Activated CD8-positive, alpha-beta T cell treated with anti-CD3 and anti-CD28 coated beads, Interleukin-2, amount 10 ng/mL, durations not matched to agents 7 days and 5 days (primary cell): ENCODE measurements at regions not wholly inside any gene's neighbourhood (a gene's known extent, or its start where the extent isn't known, plus 50 kb on each side); places are given as distances from the start of the nearest gene placed in this dataset.

ENCODE experiments used
- ATAC-seq: fragments of 150-1000 bp; cut with Tn5 transposase; one replicate; pipeline ENCODE4 v1.10.0; 2021; ENCODE audit warnings: moderate library complexity
- CTCF ChIA-PET: fragments of 350-600 bp; sonication (Branson Sonifier 250); formaldehyde crosslinking; loops from one replicate; lab custom pipeline; 2021; ENCODE audit warnings: antibody characterized with exemption; lab: Charles Lee
- POLR2A ChIA-PET: fragments of 350-600 bp; sonication (Branson Sonifier 250); formaldehyde crosslinking; loops from one replicate; lab custom pipeline; 2021; ENCODE audit warnings: antibody characterized with exemption; lab: Charles Lee
- DNase-seq: peaks from one replicate; pipeline ENCODE4 v3.0.0-alpha.2; 2020
- H3K27ac Mint-ChIP-seq: one replicate; pipeline ENCODE4 v1.8.0; 2021; ENCODE audit warnings: mild to moderate bottlenecking, mixed read lengths
- H3K27me3 Mint-ChIP-seq: one replicate; pipeline ENCODE4 v1.8.0; 2021; ENCODE audit warnings: low read depth, mixed read lengths
- H3K36me3 Mint-ChIP-seq: one replicate; pipeline ENCODE4 v1.8.0; 2021; ENCODE audit warnings: low read depth, mixed read lengths
- H3K4me1 Mint-ChIP-seq: one replicate; pipeline ENCODE4 v1.8.0; 2021; ENCODE audit warnings: low read depth, mixed read lengths
- H3K4me3 Mint-ChIP-seq: one replicate; pipeline ENCODE4 v1.8.0; 2021; ENCODE audit warnings: mild to moderate bottlenecking, mixed read lengths
- H3K9me3 Mint-ChIP-seq: one replicate; pipeline ENCODE4 v1.8.0; 2022; ENCODE audit warnings: mixed read lengths; ENCODE audit not compliant: insufficient read depth

DNA sequence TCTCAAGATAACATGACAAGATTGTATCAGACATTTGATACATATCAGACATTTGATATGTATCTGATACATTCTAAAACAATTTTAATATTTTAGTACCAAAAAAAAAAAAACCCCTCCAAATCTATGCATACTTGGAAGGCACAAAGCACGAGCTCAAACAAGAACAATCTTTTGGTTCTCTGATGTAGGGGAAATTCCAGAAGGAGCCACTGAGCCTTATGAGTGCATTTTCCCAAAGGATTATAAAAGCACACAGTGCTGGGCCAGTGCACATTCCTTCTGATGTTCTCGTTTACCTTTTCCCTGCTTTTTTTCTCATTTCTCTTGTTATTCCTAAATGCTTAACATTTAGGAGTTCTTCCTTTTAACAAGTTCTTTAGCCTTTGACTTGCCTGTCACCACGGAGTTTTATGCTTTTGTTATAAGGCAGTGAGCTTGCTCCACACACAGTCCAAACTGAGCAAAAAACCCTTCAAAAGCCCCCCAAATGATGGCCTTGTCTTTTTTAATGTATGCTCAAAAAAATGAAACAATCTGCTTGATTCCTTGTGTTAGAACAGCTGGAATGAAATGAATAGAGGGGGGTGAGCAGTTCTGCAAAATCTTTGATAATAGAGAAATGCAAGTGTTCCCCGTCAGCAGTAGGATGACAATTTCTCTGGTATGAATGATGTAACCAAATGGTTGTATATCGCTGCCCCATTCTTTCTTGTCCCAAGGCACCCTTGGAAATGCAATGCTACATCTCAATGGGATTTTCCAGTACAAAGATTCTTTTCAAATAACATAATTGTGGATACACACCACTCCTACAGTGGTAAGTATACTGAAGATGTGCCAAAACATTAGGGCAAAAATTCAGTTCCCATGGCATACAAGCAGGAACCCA lies 597.2 kb upstream of the ZEB2 start:
- POLR2A ChIA-PET, result no interaction called here
- H3K27ac Mint-ChIP-seq, result no peak overlapping the region
- no peaks in the 10 kb centered on the region for H3K4me1 Mint-ChIP-seq
- no peaks in the 10 kb centered on the region for H3K27me3 Mint-ChIP-seq
- CTCF ChIA-PET, result no interaction called here
- ATAC-seq, result no peak
- no peaks in the 10 kb centered on the region for H3K9me3 Mint-ChIP-seq
- no peak for DNase-seq
- no peak overlapping the region for H3K4me3 Mint-ChIP-seq
- no peaks in the 10 kb centered on the region for H3K36me3 Mint-ChIP-seq

- no peak for ATAC-seq
- DNase-seq, result no peak
- no peak overlapping the region for H3K4me3 Mint-ChIP-seq
- H3K27ac Mint-ChIP-seq, result no peak overlapping the region
- CTCF ChIA-PET, result no interaction called here
- no peaks in the 10 kb centered on the region for H3K4me1 Mint-ChIP-seq
- H3K9me3 Mint-ChIP-seq, result no peaks in the 10 kb centered on the region
- H3K36me3 Mint-ChIP-seq, result no peaks in the 10 kb centered on the region
- POLR2A ChIA-PET, result interaction anchor here (1.0 kb wide), 1 partner anchor 394 kb away, joined by 3 read pairs; no protein-coding TSS in a partner anchor
- H3K27me3 Mint-ChIP-seq, result no peaks in the 10 kb centered on the region
These were observed 596.1 kb upstream of the ZEB2 start for GRCh38 chr2:145116056-145116455.

- Mint-ChIP-seq H3K4me1 (no peaks in the 10 kb centered on the region), H3K36me3 (no peaks in the 10 kb centered on the region), H3K27ac (no peak overlapping the region), H3K4me3 (no peak overlapping the region), H3K9me3 (no peaks in the 10 kb centered on the region), H3K27me3 (no peaks in the 10 kb centered on the region)
- POLR2A ChIA-PET, result no interaction called here
- CTCF ChIA-PET, result no interaction called here
- ATAC-seq, result no peak
- no peak for DNase-seq
These were observed 594.8 kb upstream of the ZEB2 start for GRCh38 chr2:145114726-145115125.

DNA sequence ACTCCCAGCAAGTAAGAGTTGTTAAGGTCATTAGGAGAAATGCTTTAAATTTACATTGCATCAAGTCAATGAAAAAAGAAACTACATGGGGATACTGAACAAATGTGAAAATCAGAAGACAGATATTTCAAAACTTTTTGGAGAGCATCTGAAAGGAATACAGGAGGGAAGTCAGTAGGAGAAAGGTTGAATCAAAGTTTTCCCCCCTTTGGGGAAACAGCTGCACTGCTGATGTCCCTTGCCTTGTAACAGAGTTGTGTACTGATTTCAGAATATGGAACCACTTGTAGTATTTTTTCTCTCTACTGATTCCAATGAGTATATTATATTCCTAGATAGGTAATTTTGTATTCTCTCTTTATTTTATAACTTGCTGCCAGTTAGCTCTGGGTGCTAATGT lies 592.5 kb upstream of the ZEB2 start:
- H3K27ac Mint-ChIP-seq, result no peak overlapping the region
- no peak overlapping the region for H3K4me3 Mint-ChIP-seq
- H3K9me3 Mint-ChIP-seq, result no peaks in the 10 kb centered on the region
- ChIA-PET POLR2A (no interaction called here), CTCF (no interaction called here)
- no peaks in the 10 kb centered on the region for H3K27me3 Mint-ChIP-seq
- ATAC-seq, result no peak
- H3K36me3 Mint-ChIP-seq, result no peaks in the 10 kb centered on the region
- no peaks in the 10 kb centered on the region for H3K4me1 Mint-ChIP-seq
- DNase-seq, result no peak

- DNase-seq, result no peak
- Mint-ChIP-seq H3K9me3 (no peaks in the 10 kb centered on the region), H3K27me3 (no peaks in the 10 kb centered on the region), H3K27ac (no peak overlapping the region), H3K36me3 (no peaks in the 10 kb centered on the region), H3K4me1 (no peaks in the 10 kb centered on the region), H3K4me3 (no peak overlapping the region)
- POLR2A ChIA-PET, result no interaction called here
- ATAC-seq, result no peak
- CTCF ChIA-PET, result no interaction called here
These were observed 590.9 kb upstream of the ZEB2 start for GRCh38 chr2:145110668-145111356.

DNA sequence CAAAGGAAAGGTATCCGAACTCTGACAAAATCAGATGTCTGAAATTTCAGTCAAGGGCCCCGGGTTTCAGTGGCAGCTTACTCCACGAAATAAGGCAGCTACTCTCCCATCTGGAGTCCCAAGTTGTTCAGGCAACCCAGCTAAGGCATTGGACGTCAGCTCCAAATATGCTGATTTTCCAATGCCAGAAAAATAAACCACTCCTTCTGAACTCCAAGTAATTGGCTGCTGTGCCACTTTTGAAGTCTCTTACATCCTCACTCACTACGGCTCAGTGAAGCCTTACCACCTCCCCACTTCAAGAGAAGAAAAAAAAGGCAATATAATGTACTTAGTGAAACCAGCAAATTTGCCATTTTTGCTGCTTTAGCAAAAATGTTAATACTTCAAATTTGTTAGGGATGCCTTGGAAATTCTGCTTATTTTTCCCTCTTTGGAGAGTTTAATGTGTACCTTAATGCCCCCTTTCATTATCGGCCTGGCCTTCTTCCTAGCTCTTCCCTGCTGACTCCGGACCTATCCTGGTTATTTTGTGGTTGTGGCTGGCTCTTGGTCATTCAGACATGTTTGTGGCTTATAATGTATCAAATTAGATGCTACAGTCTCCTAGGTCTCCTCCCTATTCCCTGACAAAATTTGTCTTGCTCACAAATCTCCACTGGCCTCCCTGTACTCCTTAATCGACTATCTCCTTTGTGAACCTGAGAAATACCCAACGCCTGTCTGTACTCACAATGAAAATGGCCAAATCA lies 589.2 kb upstream of the ZEB2 start:
- no peaks in the 10 kb centered on the region for H3K36me3 Mint-ChIP-seq
- H3K4me3 Mint-ChIP-seq, result no peak overlapping the region
- H3K27ac Mint-ChIP-seq, result no peak overlapping the region
- POLR2A ChIA-PET, result no interaction called here
- CTCF ChIA-PET, result no interaction called here
- ATAC-seq (no peak), DNase-seq (no peak)
- H3K27me3 Mint-ChIP-seq, result no peaks in the 10 kb centered on the region
- no peaks in the 10 kb centered on the region for H3K9me3 Mint-ChIP-seq
- no peaks in the 10 kb centered on the region for H3K4me1 Mint-ChIP-seq

GRCh38 chr2:145108361-145108778 lies 588.5 kb upstream of the ZEB2 start:
- POLR2A ChIA-PET, result no interaction called here
- no peaks in the 10 kb centered on the region for H3K9me3 Mint-ChIP-seq
- CTCF ChIA-PET, result no interaction called here

DNA sequence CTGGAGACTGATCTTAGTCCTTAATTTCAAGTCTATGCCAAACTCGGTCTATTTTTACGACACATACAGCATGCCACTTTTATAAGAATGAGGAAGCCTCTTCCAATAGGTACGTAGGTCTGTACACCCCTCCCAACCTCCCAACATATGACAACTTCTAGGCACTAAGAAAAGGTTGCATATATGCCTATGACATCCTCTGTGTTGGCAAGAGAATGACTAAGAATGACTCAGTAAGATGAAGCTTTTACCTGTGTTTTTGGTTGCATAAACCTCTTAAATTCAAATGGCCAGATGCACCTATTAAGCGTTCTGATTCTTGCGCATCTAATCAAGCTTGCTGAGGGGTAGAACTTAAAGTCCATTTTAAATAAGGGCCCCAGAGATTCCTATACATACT lies 586.4 kb upstream of the ZEB2 start:
- no peak overlapping the region for H3K27ac Mint-ChIP-seq
- POLR2A ChIA-PET, result no interaction called here
- no peak overlapping the region for H3K4me3 Mint-ChIP-seq
- no peaks in the 10 kb centered on the region for H3K36me3 Mint-ChIP-seq
- no peaks in the 10 kb centered on the region for H3K4me1 Mint-ChIP-seq
- no peaks in the 10 kb centered on the region for H3K27me3 Mint-ChIP-seq
- no peak for ATAC-seq
- DNase-seq, result no peak
- CTCF ChIA-PET, result no interaction called here
- no peaks in the 10 kb centered on the region for H3K9me3 Mint-ChIP-seq

More at GRCh38 chr2:145108361-145108778, 588.5 kb upstream of the ZEB2 start:
- Mint-ChIP-seq H3K36me3 (no peaks in the 10 kb centered on the region), H3K27ac (no peak overlapping the region), H3K4me1 (no peaks in the 10 kb centered on the region), H3K4me3 (no peak overlapping the region), H3K27me3 (no peaks in the 10 kb centered on the region)
- DNase-seq, result no peak
- ATAC-seq, result no peak

- no peaks in the 10 kb centered on the region for H3K27me3 Mint-ChIP-seq
- ChIA-PET POLR2A (no interaction called here), CTCF (no interaction called here)
- DNase-seq (no peak), ATAC-seq (no peak)
- no peak overlapping the region for H3K4me3 Mint-ChIP-seq
- no peaks in the 10 kb centered on the region for H3K4me1 Mint-ChIP-seq
- no peaks in the 10 kb centered on the region for H3K36me3 Mint-ChIP-seq
- H3K27ac Mint-ChIP-seq, result no peak overlapping the region
- H3K9me3 Mint-ChIP-seq, result no peaks in the 10 kb centered on the region
These were observed 582.8 kb upstream of the ZEB2 start for GRCh38 chr2:145102706-145103105.

- ATAC-seq (no peak), DNase-seq (no peak)
- ChIA-PET CTCF (no interaction called here), POLR2A (interaction anchor here (0.6 kb wide), 1 partner anchor 10 kb away, joined by 3 read pairs; no protein-coding TSS in a partner anchor)
- Mint-ChIP-seq H3K4me3 (no peak overlapping the region), H3K4me1 (no peaks in the 10 kb centered on the region), H3K27ac (no peak overlapping the region), H3K9me3 (no peaks in the 10 kb centered on the region), H3K27me3 (no peaks in the 10 kb centered on the region), H3K36me3 (no peaks in the 10 kb centered on the region)
These were observed 580.4 kb upstream of the ZEB2 start for GRCh38 chr2:145100301-145100700.

DNA sequence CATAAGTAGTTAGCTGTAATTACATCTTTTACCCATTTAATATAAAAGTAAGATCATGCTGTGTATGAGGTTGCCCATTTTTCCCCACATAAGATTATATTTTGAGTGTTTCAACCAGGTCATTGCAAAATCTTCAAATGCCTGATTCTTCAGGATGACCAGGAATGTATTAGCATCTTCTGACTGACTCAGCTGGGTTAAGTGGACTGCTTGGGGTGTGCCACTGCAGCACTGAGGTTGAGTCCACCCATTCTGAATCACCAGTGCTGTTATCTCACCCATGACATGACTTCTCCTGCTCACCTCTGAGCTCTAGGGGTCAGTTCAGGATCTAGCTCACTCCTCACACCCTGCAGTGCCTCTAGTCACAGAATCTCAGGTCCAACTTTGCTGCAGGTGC lies 576.7 kb upstream of the ZEB2 start:
- H3K36me3 Mint-ChIP-seq, result no peaks in the 10 kb centered on the region
- H3K9me3 Mint-ChIP-seq, result no peaks in the 10 kb centered on the region
- H3K27ac Mint-ChIP-seq, result no peak overlapping the region
- no peaks in the 10 kb centered on the region for H3K4me1 Mint-ChIP-seq
- ATAC-seq (no peak), DNase-seq (no peak)
- no peaks in the 10 kb centered on the region for H3K27me3 Mint-ChIP-seq
- H3K4me3 Mint-ChIP-seq, result no peak overlapping the region
- ChIA-PET CTCF (no interaction called here), POLR2A (no interaction called here)
